ENCODE measurements at regions not wholly inside any gene's neighbourhood (a gene's known extent, or its start where the extent isn't known, plus 50 kb on each side); places are given as distances from the start of the nearest gene placed in this dataset.
"Not testable (repeated sequence)": the region's sequence is repeated elsewhere in the genome, so short reads cannot be mapped to it uniquely, and the experiment has no call there.

GRCh38 chr19:31881988-31882387 lies 463.4 kb upstream of the ZNF507 start:
- Mint-ChIP-seq H3K4me1 (no peaks in the 10 kb centered on the region), H3K27ac (no peak overlapping the region), H3K9me3 (peaks cover 10% of the 10 kb centered on the region), H3K4me3 (no peak overlapping the region), H3K36me3 (no peaks in the 10 kb centered on the region), H3K27me3 (no peaks in the 10 kb centered on the region)
- DNase-seq = no peak
- CTCF ChIA-PET = no interaction called here

- H3K36me3 Mint-ChIP-seq = no peaks in the 10 kb centered on the region
- CTCF ChIA-PET = no interaction called here
- H3K9me3 Mint-ChIP-seq = peaks cover 10% of the 10 kb centered on the region
- H3K27ac Mint-ChIP-seq = no peak overlapping the region
- no peak overlapping the region for H3K4me3 Mint-ChIP-seq
- H3K4me1 Mint-ChIP-seq = no peaks in the 10 kb centered on the region
- no peaks in the 10 kb centered on the region for H3K27me3 Mint-ChIP-seq
- DNase-seq = no peak
These were observed 462.7 kb upstream of the ZNF507 start for GRCh38 chr19:31882709-31883108.

- CTCF ChIA-PET = no interaction called here
- no peak for DNase-seq
- no peaks in the 10 kb centered on the region for H3K4me1 Mint-ChIP-seq
- H3K27me3 Mint-ChIP-seq = no peaks in the 10 kb centered on the region
- peaks cover 10% of the 10 kb centered on the region for H3K9me3 Mint-ChIP-seq
- H3K27ac Mint-ChIP-seq = no peak overlapping the region
- no peak overlapping the region for H3K4me3 Mint-ChIP-seq
- no peaks in the 10 kb centered on the region for H3K36me3 Mint-ChIP-seq
These were observed 462.0 kb upstream of the ZNF507 start for GRCh38 chr19:31883296-31883990.

- Mint-ChIP-seq H3K27ac (no peak overlapping the region), H3K36me3 (no peaks in the 10 kb centered on the region), H3K4me3 (no peak overlapping the region), H3K27me3 (no peaks in the 10 kb centered on the region), H3K4me1 (no peaks in the 10 kb centered on the region), H3K9me3 (peaks cover 16% of the 10 kb centered on the region)
- CTCF ChIA-PET = no interaction called here
- no peak for DNase-seq
These were observed 460.0 kb upstream of the ZNF507 start for GRCh38 chr19:31885280-31885853.

GRCh38 chr19:31890230-31890629 lies 455.2 kb upstream of the ZNF507 start:
- Mint-ChIP-seq H3K4me1 (no peaks in the 10 kb centered on the region), H3K4me3 (no peak overlapping the region), H3K27me3 (no peaks in the 10 kb centered on the region), H3K27ac (no peak overlapping the region), H3K36me3 (no peaks in the 10 kb centered on the region), H3K9me3 (peaks cover 26% of the 10 kb centered on the region)
- no peak for DNase-seq
- CTCF ChIA-PET = no interaction called here

- H3K27me3 Mint-ChIP-seq = no peaks in the 10 kb centered on the region
- H3K9me3 Mint-ChIP-seq = peaks cover 26% of the 10 kb centered on the region
- no peaks in the 10 kb centered on the region for H3K4me1 Mint-ChIP-seq
- CTCF ChIA-PET = no interaction called here
- no peak for DNase-seq
- H3K36me3 Mint-ChIP-seq = no peaks in the 10 kb centered on the region
- no peak overlapping the region for H3K27ac Mint-ChIP-seq
- no peak overlapping the region for H3K4me3 Mint-ChIP-seq
These were observed 453.4 kb upstream of the ZNF507 start for GRCh38 chr19:31892060-31892459.

GRCh38 chr19:31893491-31893890 lies 451.9 kb upstream of the ZNF507 start:
- H3K4me3 Mint-ChIP-seq, CTCF ChIA-PET, H3K27me3 Mint-ChIP-seq, H3K36me3 Mint-ChIP-seq, DNase-seq, H3K27ac Mint-ChIP-seq, H3K4me1 Mint-ChIP-seq: not testable (repeated sequence)
- H3K9me3 Mint-ChIP-seq = peaks cover 26% of the 10 kb centered on the region

GRCh38 chr19:31894451-31894850 lies 451.0 kb upstream of the ZNF507 start:
- no peak for DNase-seq
- CTCF ChIA-PET = no interaction called here
- no peak overlapping the region for H3K27ac Mint-ChIP-seq
- H3K4me3 Mint-ChIP-seq = no peak overlapping the region
- H3K4me1 Mint-ChIP-seq = no peaks in the 10 kb centered on the region
- no peaks in the 10 kb centered on the region for H3K36me3 Mint-ChIP-seq
- no peaks in the 10 kb centered on the region for H3K27me3 Mint-ChIP-seq
- H3K9me3 Mint-ChIP-seq = peaks cover 18% of the 10 kb centered on the region

DNA sequence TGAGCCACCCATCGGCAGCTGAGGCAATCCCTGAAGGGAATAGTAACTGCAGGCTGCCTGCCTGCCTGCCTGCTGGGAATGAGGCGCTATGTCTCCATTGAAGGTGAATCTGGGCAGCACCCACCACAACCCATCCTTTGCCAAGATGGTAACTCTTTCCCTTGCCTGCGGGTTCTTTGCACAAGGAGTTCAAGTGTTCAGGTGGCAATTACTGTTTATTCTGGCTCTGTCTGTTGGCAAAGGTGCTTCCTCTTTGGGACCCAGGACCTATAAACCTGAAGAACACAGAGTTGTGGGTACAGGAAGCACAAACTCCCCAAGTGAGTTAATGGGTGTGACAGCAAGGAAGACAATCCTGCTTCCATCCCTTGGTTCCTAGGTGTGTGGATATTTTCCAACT lies 448.1 kb upstream of the ZNF507 start:
- Mint-ChIP-seq H3K4me1 (no peaks in the 10 kb centered on the region), H3K27ac (no peak overlapping the region), H3K27me3 (no peaks in the 10 kb centered on the region), H3K36me3 (no peaks in the 10 kb centered on the region), H3K4me3 (no peak overlapping the region), H3K9me3 (peaks cover 7% of the 10 kb centered on the region)
- DNase-seq = no peak
- CTCF ChIA-PET = no interaction called here

DNA sequence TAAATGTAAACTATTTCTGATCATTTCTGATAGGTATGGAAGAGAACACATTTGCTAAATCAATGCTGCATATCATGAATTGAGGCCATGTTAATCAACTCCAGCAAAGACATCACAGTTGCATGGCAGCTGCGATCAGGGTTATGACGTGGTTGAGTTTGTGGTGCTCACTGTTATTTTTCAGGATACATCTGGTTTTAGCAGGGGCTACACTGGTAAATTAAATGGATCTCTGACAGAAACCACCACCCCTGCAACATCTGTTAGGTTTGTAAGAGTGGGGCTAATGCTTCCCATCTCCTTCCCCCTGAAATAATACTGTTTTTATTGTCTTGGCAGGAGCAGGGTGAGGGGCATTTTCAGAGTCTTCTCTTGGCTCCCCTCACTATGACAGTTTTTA lies 444.4 kb upstream of the ZNF507 start:
- Mint-ChIP-seq H3K9me3 (peaks cover 3% of the 10 kb centered on the region), H3K4me1 (no peaks in the 10 kb centered on the region), H3K27me3 (no peaks in the 10 kb centered on the region), H3K27ac (no peak overlapping the region), H3K4me3 (no peak overlapping the region), H3K36me3 (no peaks in the 10 kb centered on the region)
- CTCF ChIA-PET = no interaction called here
- no peak for DNase-seq

- CTCF ChIA-PET = no interaction called here
- DNase-seq = no peak
- Mint-ChIP-seq H3K4me3 (no peak overlapping the region), H3K9me3 (peaks cover 5% of the 10 kb centered on the region), H3K4me1 (peaks cover 3% of the 10 kb centered on the region), H3K36me3 (no peaks in the 10 kb centered on the region), H3K27me3 (peaks cover 4% of the 10 kb centered on the region), H3K27ac (no peak overlapping the region)
These were observed 442.6 kb upstream of the ZNF507 start for GRCh38 chr19:31902821-31903220.

DNA sequence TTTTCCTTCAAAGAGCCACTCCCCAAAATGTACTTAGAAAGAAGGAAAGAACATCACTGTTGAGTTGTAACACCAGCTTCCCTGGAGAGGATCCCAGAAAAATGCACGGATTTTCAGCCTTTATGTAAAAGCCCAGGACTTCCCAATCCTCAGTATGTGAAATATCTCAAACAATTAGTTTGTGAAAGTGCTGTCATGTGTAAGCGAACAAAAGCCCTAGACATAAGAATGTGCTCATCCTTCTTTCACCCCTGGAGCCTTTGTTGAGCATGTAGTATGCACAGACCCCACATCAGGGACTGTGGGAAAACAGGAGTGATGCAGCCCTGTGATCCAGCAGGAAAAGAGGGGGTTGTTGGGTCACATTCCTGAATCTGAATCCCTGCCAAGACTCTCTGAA lies 441.4 kb upstream of the ZNF507 start:
- no peak overlapping the region for H3K4me3 Mint-ChIP-seq

GRCh38 chr19:31906111-31906871 lies 439.1 kb upstream of the ZNF507 start:
- DNase-seq = no peak
- Mint-ChIP-seq H3K9me3 (peaks cover 2% of the 10 kb centered on the region), H3K4me1 (peaks cover 3% of the 10 kb centered on the region), H3K4me3 (no peak overlapping the region), H3K36me3 (no peaks in the 10 kb centered on the region), H3K27me3 (peaks cover 4% of the 10 kb centered on the region), H3K27ac (no peak overlapping the region)
- CTCF ChIA-PET = no interaction called here

More for the DNA sequence above, 441.4 kb upstream of the ZNF507 start:
- Mint-ChIP-seq H3K9me3 (peaks cover 5% of the 10 kb centered on the region), H3K27me3 (peaks cover 4% of the 10 kb centered on the region), H3K27ac (no peak overlapping the region), H3K4me1 (peaks cover 3% of the 10 kb centered on the region), H3K36me3 (no peaks in the 10 kb centered on the region)
- CTCF ChIA-PET = no interaction called here
- DNase-seq = no peak

DNA sequence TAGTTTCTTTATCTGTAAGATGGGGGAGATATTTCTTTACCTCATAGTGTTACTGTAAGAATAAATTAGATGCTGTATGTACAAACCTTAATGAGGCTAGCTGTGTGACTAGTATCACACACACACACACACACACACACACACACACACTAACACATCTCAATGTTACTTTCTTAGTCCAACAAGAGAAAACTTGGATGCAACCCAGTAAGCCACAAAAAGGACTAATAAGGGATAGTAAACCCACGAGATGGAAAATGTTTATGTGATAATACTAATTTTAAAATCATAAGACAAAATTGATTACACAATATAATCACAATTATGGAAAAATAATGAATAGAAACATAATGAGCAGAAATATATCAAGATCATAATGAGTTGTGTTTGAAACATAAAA lies 437.7 kb upstream of the ZNF507 start:
- H3K27me3 Mint-ChIP-seq = peaks cover 4% of the 10 kb centered on the region
- H3K9me3 Mint-ChIP-seq = peaks cover 2% of the 10 kb centered on the region
- H3K27ac Mint-ChIP-seq = no peak overlapping the region
- no peak for DNase-seq
- no peaks in the 10 kb centered on the region for H3K36me3 Mint-ChIP-seq
- H3K4me3 Mint-ChIP-seq = no peak overlapping the region
- H3K4me1 Mint-ChIP-seq = peaks cover 3% of the 10 kb centered on the region
- CTCF ChIA-PET = no interaction called here

GRCh38 chr19:31908080-31908479 lies 437.3 kb upstream of the ZNF507 start:
- Mint-ChIP-seq H3K36me3 (no peaks in the 10 kb centered on the region), H3K27me3 (peaks cover 4% of the 10 kb centered on the region), H3K4me1 (peaks cover 3% of the 10 kb centered on the region), H3K27ac (no peak overlapping the region), H3K9me3 (peaks cover 2% of the 10 kb centered on the region), H3K4me3 (no peak overlapping the region)
- DNase-seq = no peak
- CTCF ChIA-PET = no interaction called here
